ENCODE measurements at regions not wholly inside any gene's neighbourhood (a gene's known extent, or its start where the extent isn't known, plus 50 kb on each side); places are given as distances from the start of the nearest gene placed in this dataset.

DNA sequence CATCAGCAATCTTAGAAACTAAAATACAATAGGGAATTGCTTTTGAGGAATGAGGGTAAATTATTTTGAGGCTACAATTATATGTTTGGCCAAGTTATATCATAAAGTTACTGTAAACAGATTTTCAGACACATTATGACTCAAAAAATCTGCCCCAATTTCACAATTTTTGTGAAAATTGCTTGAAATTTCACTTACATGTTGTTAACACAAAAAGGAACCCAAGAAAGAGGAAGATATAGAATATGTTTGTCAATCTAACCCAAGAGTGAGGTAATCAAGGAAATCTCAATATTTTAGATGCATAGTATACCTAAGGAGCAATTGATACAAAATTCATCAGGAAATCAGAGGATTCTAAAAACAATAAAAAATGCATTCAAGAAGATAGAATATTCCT lies 73.9 kb upstream of the FNDC3A start:
- TF ChIP-seq, protein P1, sequence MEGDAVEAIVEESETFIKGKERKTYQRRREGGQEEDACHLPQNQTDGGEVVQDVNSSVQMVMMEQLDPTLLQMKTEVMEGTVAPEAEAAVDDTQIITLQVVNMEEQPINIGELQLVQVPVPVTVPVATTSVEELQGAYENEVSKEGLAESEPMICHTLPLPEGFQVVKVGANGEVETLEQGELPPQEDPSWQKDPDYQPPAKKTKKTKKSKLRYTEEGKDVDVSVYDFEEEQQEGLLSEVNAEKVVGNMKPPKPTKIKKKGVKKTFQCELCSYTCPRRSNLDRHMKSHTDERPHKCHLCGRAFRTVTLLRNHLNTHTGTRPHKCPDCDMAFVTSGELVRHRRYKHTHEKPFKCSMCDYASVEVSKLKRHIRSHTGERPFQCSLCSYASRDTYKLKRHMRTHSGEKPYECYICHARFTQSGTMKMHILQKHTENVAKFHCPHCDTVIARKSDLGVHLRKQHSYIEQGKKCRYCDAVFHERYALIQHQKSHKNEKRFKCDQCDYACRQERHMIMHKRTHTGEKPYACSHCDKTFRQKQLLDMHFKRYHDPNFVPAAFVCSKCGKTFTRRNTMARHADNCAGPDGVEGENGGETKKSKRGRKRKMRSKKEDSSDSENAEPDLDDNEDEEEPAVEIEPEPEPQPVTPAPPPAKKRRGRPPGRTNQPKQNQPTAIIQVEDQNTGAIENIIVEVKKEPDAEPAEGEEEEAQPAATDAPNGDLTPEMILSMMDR (IDR thresholded peaks at IDR 0.05): no peak
- intact Hi-C loops (cut with DNase I): loop anchor here (1.0 to 5.0 kb wide), 2 partner anchors 16 to 41 kb away; no protein-coding TSS in a partner anchor
- H3K36me3 ChIP-seq: no peaks in the 10 kb centered on the region
- H3K27ac ChIP-seq: no peak overlapping the region
- no peaks in the 10 kb centered on the region for H3K4me1 ChIP-seq
- no peaks in the 10 kb centered on the region for H3K27me3 ChIP-seq
- H3K4me3 ChIP-seq: no peak overlapping the region
- no peak for DNase-seq (ENCODE audit: low spot score in 2 of 2)
- H3K9me3 ChIP-seq: no peaks in the 10 kb centered on the region

DNA sequence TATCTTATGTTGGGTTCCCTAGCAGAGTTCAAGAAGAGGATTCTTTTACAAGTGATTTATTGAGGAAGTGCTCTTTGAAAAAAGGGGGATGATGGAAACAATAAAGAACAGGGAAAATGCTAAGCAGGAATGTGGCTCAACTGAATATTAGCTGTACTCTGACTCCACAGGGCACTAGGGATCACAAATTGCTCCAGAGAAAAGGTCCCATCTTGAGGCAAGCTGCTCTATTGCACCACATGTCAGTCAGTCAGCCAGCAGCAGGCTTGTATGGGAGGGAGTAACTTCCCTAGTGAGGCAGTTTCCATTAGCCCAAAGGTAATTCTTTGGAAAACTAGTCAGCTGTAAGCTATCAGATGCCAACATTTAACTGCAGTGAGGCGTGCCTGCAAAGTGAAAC lies 73.3 kb upstream of the FNDC3A start:
- intact Hi-C loops (cut with DNase I): loop anchor here (5.0 kb wide), 1 partner anchor 40 kb away; no protein-coding TSS in a partner anchor

DNA sequence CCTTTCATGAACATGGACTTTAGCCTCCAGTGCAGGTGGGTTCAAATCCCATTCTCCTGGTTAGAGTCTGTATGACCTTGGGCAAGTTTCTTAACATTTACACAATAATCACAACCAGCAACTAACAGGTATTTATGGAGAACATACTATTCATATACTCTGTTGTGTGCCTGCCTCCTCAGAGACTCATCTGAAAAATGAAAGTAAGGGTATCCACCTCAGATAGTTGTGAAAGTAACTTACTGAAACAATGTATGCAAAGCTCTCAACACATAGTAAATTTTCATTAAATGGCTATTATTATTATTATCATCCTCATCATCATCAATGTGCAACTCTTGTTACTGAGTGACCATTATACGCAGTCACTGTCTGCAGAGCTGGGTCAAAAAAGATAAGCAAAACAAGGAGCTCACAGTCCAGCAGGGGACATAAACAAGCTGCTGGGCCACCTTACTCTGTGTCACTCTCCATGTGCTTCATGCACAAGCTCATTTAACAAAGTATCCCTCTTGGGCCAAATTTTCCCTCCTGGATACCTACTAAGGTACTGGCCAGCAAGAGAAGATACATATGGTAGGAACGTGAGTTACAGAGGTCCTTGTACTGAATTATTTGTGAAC lies 70.9 kb upstream of the FNDC3A start:
- Histone ChIP-seq H3K9me3 (no peaks in the 10 kb centered on the region), H3K27ac (no peak overlapping the region), H3K4me3 (no peak overlapping the region), H3K27me3 (no peaks in the 10 kb centered on the region), H3K4me1 (peaks cover 0 to 3% of the 10 kb centered on the region in 2 donors), H3K36me3 (no peaks in the 10 kb centered on the region)
- DNase-seq (ENCODE audit: low spot score in 2 of 2): no peak
- intact Hi-C loops (cut with DNase I): loop anchor here (5.0 kb wide), 1 partner anchor 38 kb away; no protein-coding TSS in a partner anchor
- TF ChIP-seq, protein P1 (IDR thresholded peaks at IDR 0.05): no peak

More for the DNA sequence above, 73.3 kb upstream of the FNDC3A start:
- Histone ChIP-seq H3K9me3 (no peaks in the 10 kb centered on the region), H3K4me3 (no peak overlapping the region), H3K4me1 (no peaks in the 10 kb centered on the region), H3K27me3 (no peaks in the 10 kb centered on the region), H3K36me3 (no peaks in the 10 kb centered on the region), H3K27ac (no peak overlapping the region)
- TF ChIP-seq, protein P1 (IDR thresholded peaks at IDR 0.05): no peak
- DNase-seq (ENCODE audit: low spot score in 2 of 2): no peak

DNA sequence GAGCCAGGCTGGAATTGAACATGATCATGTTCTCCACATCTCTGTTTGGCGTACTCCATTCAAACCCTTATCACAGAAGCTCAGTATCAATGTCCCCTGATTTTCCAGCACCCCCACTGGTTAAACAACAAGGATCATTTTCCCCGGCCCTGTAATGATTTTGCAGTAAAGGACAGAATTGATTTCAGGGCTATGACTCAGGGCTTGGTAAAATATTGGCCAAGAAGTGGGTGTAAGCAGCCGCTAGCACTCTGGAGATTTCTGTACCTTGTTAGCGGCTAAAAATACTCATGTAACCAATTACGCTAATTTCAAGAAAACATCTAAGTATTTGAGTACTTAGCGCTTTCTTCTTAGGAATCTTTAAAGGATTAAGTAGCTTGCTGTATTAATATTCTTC lies 69.5 kb upstream of the FNDC3A start:
- H3K27ac ChIP-seq: no peak overlapping the region
- intact Hi-C loops (cut with DNase I): no loop called here
- no peaks in the 10 kb centered on the region for H3K27me3 ChIP-seq
- no peak for DNase-seq (ENCODE audit: low spot score in 2 of 2)
- H3K4me1 ChIP-seq: peaks cover 0 to 3% of the 10 kb centered on the region in 2 donors
- no peak overlapping the region for H3K4me3 ChIP-seq
- H3K9me3 ChIP-seq: no peaks in the 10 kb centered on the region
- TF ChIP-seq, protein P1 (IDR thresholded peaks at IDR 0.05): no peak
- no peaks in the 10 kb centered on the region for H3K36me3 ChIP-seq

DNA sequence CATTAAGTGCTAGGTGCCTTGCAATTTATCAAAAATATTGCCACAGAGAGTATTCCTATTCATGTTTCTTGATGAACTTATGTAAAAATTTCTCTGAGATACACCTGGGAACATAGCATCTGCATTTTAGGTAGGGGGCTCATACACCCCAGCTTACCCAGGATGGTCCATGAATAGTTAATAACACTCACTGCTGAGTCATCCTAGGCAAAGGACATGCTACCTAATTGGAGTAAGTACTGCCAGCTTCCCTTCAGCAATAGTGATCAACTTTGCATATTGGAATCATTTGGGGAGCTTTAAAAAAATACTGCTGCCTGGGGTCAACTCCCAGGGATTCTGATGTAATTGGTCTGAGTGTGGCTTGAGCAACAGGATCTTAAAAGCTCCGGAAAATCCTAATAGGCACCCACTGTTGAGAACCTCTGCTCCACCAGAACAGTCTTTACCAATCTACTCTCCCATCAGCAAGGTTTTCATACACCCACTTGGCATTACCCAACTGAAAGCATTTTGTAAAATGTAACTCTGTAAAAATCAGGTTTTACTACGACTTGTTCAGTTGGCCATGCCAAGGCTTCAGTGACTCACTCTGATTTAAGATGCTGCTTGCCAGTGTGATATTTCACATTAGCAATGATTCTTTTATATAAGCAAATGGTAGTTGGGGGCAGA lies 67.2 kb upstream of the FNDC3A start:
- intact Hi-C loops (cut with DNase I): no loop called here
- TF ChIP-seq, protein P1 (IDR thresholded peaks at IDR 0.05): no peak
- no peak for DNase-seq (ENCODE audit: low spot score in 2 of 2)
- Histone ChIP-seq H3K36me3 (no peaks in the 10 kb centered on the region), H3K9me3 (no peaks in the 10 kb centered on the region), H3K4me3 (no peak overlapping the region), H3K4me1 (peaks cover 0 to 3% of the 10 kb centered on the region in 2 donors), H3K27ac (peak overlapping the region; percentile 10 to 55), H3K27me3 (no peaks in the 10 kb centered on the region)

Measured in ascending aorta (tissue), 2 donors.